ENCODE measurements at regions not wholly inside any gene's neighbourhood (a gene's known extent, or its start where the extent isn't known, plus 50 kb on each side); places are given as distances from the start of the nearest gene placed in this dataset.

DNA sequence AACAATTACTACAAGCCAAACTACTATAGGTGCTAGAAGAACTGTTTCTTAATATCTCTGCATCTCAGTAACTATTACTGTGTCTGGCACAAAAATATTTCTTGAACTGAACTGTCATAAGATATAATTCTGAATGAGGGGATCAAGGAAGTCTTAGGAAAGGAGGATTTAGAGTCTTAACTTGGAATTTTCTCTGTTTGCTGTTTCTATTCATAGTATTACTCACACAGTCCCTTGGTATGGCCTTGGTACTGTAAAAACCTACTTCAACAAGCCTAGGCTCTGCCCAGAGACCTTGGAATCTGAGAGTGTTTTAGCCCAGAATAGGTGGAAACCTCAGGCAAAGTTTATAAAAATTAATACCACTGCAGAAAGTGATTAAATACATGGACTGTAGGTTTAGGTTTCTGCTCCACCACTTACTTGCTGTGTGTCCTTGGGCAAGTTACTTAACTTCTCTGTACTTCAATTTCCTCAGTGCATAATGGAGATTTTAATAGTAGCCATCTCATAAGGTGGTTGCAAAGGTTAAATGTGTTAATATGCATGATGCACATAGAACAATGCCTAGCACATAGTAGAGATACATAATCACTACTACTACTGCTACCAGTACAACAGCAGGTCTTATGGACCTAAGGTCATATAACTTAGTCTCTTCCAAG, 87.4 kb upstream of the NFIA start:
- H3K27me3 Mint-ChIP-seq: peaks cover 0 to 6% of the 10 kb centered on the region in 2 donors
- no peak overlapping the region for H3K4me3 Mint-ChIP-seq
- no peaks in the 10 kb centered on the region for H3K9me3 Mint-ChIP-seq
- H3K27ac Mint-ChIP-seq: no peak overlapping the region
- H3K36me3 Mint-ChIP-seq: no peaks in the 10 kb centered on the region
- no peak for ATAC-seq (replicated peaks)
- no peaks in the 10 kb centered on the region for H3K4me1 Mint-ChIP-seq
- DNase-seq: no peak

DNA sequence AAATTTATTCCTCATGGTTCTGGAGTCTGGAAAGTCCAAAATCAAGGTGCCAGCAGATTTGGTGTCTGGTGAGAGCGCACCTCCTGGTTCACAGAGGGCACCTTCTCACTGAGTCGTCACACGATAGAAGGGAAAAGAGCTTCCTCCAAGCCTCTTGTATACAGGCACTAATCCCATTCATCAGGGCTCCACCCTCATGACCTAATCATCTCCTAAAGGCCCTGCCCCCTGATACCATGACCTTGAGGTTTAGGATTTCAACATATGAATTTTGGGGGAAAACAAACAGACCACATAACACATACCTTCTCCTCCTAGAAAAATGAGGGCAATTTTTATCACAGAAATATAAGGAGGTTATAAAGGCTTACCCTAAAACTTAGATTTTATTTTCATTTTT, 88.0 kb upstream of the NFIA start:
- DNase-seq: no peak
- Mint-ChIP-seq H3K36me3 (no peaks in the 10 kb centered on the region), H3K27ac (no peak overlapping the region), H3K4me1 (no peaks in the 10 kb centered on the region), H3K4me3 (no peak overlapping the region), H3K9me3 (no peaks in the 10 kb centered on the region), H3K27me3 (peaks cover 0 to 6% of the 10 kb centered on the region in 2 donors)
- no peak for ATAC-seq (replicated peaks)

DNA sequence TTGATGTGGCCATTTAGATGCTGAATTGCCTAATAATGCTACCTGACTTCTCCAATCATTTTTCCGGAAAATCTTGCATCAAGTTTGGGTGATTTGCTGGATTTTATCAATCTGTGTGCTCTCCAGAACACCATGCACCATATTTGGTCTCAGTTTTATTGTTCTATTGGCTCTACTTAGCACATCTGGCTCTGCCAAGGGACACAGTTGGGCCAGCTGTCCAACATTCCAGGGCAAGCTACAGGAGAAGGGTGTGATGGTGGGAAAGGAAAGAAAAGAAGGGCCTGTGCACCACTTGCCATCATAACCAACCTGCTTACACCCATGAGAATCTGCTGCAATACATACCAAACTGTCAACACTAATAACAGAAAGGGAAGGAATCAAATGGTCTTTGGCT, 90.2 kb upstream of the NFIA start:
- H3K4me1 Mint-ChIP-seq: no peaks in the 10 kb centered on the region

DNA sequence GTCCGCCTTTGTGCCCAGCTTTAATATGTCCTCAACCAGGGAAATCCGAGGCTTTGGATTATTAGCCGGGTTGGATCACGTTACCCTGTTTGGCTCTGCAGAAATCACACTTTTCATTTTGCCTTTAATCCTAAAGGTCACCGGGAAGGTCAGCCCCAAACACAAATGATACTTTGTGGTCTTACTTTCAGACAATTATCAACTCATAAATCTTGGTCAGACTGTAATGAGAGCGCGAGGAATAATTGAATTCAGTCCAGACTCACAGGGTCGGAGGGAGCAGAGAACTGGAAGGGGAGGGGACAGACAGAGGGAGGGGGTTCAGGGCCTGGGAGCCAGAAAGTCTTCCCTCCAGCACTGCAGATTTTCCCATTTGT, 91.7 kb upstream of the NFIA start:
- Mint-ChIP-seq H3K27me3 (peaks cover 0 to 6% of the 10 kb centered on the region in 2 donors), H3K36me3 (no peaks in the 10 kb centered on the region), H3K27ac (no peak overlapping the region), H3K4me1 (no peaks in the 10 kb centered on the region), H3K4me3 (no peak overlapping the region), H3K9me3 (no peaks in the 10 kb centered on the region)
- DNase-seq: no peak
- ATAC-seq (replicated peaks): no peak

More for the DNA sequence above, 90.2 kb upstream of the NFIA start:
- no peaks in the 10 kb centered on the region for H3K36me3 Mint-ChIP-seq
- no peaks in the 10 kb centered on the region for H3K9me3 Mint-ChIP-seq
- DNase-seq: no peak
- H3K27ac Mint-ChIP-seq: no peak overlapping the region
- ATAC-seq (replicated peaks): no peak
- H3K27me3 Mint-ChIP-seq: peaks cover 0 to 6% of the 10 kb centered on the region in 2 donors
- H3K4me3 Mint-ChIP-seq: no peak overlapping the region

DNA sequence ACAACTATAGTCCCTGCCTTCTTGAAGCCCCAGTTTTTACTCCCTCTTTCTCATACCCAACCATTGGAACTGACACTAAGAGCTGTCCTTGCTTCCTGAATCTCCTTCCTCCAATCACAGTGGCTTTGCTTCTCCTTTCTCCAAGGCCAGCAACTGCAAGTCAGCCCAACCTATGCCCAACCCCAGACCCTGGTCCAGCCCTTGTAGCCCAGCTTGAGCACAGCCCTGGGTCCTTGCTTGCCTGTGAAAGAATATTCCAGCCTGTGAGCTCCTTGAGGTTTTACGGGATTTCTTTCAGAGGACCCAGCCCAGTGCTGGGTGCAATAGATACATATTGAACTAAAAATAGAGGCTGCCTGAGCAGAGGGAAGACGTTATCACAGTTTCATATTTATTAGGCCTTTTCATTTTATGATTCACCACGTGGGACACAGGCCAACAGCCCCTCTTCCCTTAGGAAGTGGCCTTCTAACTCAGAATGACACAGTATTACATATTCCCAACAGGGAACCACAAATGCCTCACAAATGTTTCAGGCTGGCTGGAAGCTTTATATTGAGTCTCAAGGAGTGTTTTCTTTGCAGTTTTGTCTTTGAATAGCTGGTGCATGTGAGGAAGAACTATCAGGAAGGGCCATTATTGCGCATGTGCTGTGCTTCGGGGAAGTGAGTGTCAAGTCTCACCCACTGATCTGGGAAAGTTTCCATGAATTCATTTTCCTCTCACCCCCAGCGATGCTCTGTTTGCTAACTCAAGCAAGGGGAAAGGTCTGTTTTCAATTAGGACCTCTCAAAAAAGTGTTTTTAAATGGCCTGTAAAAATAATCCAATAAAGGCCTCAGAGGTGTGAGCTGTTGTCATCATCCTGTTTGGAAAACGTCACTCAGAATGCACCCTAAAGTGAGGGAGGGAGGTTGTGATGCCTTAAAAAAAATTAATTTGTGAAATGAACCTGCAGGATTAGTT, 92.3 kb upstream of the NFIA start:
- no peak for ATAC-seq (replicated peaks)
- Mint-ChIP-seq H3K27ac (no peak overlapping the region), H3K36me3 (no peaks in the 10 kb centered on the region), H3K27me3 (peaks cover 0 to 6% of the 10 kb centered on the region in 2 donors), H3K4me3 (no peak overlapping the region), H3K9me3 (no peaks in the 10 kb centered on the region), H3K4me1 (no peaks in the 10 kb centered on the region)
- no peak for DNase-seq

DNA sequence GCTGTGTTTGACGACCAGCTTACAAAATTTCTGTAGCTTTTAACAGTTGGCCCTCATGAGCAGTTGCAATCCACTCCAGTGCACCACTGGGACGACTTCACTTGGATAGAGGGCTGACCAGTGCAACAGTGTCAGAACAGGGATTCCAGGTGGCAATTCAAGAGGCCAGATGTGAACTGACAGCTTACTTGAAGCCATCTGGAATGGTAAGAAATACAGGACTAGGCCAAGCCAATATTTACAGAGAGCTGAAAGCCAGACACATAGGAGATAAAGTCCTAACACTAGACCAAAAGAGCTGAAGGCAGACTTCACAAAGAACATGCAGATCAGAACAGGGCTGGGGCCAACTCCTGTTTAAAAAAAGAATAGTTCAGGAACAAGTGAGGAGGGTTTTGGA, 93.5 kb upstream of the NFIA start:
- Mint-ChIP-seq H3K4me1 (no peaks in the 10 kb centered on the region), H3K27ac (no peak overlapping the region), H3K36me3 (no peaks in the 10 kb centered on the region), H3K4me3 (no peak overlapping the region), H3K9me3 (no peaks in the 10 kb centered on the region), H3K27me3 (peaks cover 0 to 6% of the 10 kb centered on the region in 2 donors)
- DNase-seq: no peak
- ATAC-seq (replicated peaks): no peak

DNA sequence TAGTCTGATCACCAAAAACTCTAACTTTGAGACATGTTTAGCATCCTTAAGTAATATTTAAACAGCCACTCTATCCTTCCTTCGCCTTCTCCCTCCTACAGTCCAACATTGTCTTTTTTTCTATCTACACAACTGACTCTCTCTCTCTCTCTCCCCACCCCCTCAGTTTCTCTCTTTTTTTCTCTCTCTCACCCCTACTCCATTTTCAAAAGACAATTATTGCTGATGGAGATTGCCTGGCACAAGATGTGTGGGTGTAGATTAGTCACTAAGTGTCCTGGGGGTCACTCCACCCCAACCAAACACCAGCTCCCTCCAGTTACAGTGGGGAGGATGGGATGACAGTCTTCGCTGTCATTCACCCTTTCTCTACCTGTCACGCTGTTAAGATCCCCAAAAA, 94.5 kb upstream of the NFIA start:
- Mint-ChIP-seq H3K9me3 (no peaks in the 10 kb centered on the region), H3K36me3 (no peaks in the 10 kb centered on the region), H3K4me1 (no peaks in the 10 kb centered on the region), H3K4me3 (no peak overlapping the region), H3K27ac (no peak overlapping the region), H3K27me3 (no peaks in the 10 kb centered on the region)
- DNase-seq: no peak
- no peak for ATAC-seq (replicated peaks)

DNA sequence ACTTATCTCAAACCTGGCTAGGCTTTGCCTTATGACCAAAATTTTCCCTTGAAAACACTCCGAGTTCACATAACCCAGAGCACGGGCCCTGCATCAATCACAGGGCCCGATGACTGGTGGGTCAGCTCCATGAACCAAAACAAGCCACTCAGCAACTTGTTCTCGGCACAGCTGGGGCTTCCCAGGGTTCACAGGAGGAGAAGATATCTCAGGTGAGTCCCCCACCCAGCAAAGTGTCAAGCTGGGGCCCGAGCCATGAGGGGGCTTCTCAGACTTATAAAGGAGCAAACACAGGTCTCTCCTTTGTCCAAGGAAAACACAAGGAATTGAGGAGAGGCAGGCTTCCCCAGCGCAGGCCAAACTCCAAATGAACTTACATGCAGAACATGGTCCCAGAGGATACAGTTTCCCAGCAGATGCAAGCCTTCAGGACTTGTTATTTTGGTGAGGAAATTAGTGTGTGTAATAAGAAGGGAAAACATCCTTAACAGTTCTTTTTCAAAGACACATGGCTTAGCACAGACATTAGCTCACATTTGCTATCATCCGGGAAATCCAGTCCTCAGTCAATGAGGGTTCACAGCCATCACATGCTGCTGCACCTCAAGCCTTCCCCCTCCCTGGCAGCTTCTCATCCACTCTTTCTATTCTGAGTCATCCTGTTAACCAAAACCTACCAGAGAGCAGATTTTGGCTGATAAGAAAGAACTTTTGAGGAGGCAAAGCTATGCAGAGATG, 98.1 kb upstream of the NFIA start:
- Mint-ChIP-seq H3K9me3 (no peaks in the 10 kb centered on the region), H3K36me3 (no peaks in the 10 kb centered on the region), H3K4me3 (no peak overlapping the region), H3K27me3 (no peaks in the 10 kb centered on the region), H3K4me1 (no peaks in the 10 kb centered on the region), H3K27ac (no peak overlapping the region)
- DNase-seq: no peak
- no peak for ATAC-seq (replicated peaks)

DNA sequence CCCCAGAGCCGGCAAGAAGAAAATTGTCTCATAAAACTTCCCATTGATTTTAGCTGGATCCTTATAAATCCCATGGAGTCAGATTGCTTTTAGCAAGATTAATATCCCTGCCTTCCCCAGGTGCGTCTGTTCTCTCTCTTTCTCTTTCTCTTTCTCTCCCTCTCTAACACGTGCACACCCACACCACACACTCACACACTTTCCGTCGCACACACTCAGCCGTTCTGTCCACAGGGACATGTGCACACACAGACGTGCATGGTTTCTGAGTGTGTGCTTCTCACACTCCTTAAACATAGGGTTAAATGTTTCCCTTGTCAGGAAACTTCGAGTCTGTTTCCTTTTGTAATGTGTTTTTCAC, 98.7 kb upstream of the NFIA start:
- H3K9me3 Mint-ChIP-seq: no peaks in the 10 kb centered on the region
- no peak overlapping the region for H3K4me3 Mint-ChIP-seq
- DNase-seq: no peak
- ATAC-seq (replicated peaks): no peak
- peaks cover 2 to 4% of the 10 kb centered on the region in 2 donors for H3K4me1 Mint-ChIP-seq
- H3K36me3 Mint-ChIP-seq: no peaks in the 10 kb centered on the region
- no peak overlapping the region for H3K27ac Mint-ChIP-seq
- no peaks in the 10 kb centered on the region for H3K27me3 Mint-ChIP-seq

DNA sequence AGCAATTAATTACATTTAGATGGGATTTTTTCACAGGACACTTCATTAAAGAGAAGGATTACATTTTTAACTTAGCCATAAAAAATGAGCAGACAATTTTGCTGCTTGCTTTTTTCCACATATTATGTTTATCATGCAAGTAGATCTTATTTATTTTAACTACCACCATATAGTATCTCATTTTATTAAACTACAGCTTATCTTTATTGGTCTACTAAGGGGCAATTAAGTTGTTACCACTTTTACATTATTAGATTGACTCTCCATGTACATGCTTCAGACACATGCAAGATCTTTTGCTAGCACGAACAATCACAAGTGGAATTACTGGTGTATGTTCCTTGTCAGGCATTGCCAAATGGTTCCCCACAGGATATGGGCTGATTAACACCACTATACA, 99.8 kb upstream of the NFIA start:
- no peaks in the 10 kb centered on the region for H3K9me3 Mint-ChIP-seq
- H3K36me3 Mint-ChIP-seq: no peaks in the 10 kb centered on the region
- no peaks in the 10 kb centered on the region for H3K27me3 Mint-ChIP-seq
- H3K4me1 Mint-ChIP-seq: peaks cover 2 to 10% of the 10 kb centered on the region in 2 donors
- H3K27ac Mint-ChIP-seq: no peak overlapping the region
- no peak for DNase-seq
- no peak for ATAC-seq (replicated peaks)
- H3K4me3 Mint-ChIP-seq: no peak overlapping the region

DNA sequence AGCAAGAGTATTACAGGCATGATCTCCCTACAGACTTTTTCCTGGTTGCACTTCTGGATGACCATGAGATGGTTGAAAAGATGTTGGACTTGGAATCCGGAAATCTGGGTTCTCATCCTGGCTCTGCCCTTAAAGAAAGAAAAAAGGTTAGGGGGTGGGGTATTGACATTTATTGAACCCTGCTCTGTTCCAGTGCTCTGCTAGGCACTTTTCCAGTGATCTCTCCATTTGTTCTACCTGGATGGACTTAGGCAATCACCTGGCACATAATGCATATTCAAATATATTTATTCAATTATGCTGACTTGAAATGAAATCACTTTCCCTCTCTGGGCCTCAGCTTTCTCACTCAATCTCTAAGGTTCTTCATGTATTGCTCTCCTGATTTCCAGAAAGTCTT, 101.0 kb upstream of the NFIA start:
- ATAC-seq (replicated peaks) (no peak), DNase-seq (no peak)
- Mint-ChIP-seq H3K27ac (no peak overlapping the region), H3K4me3 (no peak overlapping the region), H3K4me1 (peaks cover 2 to 10% of the 10 kb centered on the region in 2 donors), H3K27me3 (no peaks in the 10 kb centered on the region), H3K36me3 (no peaks in the 10 kb centered on the region), H3K9me3 (no peaks in the 10 kb centered on the region)

DNA sequence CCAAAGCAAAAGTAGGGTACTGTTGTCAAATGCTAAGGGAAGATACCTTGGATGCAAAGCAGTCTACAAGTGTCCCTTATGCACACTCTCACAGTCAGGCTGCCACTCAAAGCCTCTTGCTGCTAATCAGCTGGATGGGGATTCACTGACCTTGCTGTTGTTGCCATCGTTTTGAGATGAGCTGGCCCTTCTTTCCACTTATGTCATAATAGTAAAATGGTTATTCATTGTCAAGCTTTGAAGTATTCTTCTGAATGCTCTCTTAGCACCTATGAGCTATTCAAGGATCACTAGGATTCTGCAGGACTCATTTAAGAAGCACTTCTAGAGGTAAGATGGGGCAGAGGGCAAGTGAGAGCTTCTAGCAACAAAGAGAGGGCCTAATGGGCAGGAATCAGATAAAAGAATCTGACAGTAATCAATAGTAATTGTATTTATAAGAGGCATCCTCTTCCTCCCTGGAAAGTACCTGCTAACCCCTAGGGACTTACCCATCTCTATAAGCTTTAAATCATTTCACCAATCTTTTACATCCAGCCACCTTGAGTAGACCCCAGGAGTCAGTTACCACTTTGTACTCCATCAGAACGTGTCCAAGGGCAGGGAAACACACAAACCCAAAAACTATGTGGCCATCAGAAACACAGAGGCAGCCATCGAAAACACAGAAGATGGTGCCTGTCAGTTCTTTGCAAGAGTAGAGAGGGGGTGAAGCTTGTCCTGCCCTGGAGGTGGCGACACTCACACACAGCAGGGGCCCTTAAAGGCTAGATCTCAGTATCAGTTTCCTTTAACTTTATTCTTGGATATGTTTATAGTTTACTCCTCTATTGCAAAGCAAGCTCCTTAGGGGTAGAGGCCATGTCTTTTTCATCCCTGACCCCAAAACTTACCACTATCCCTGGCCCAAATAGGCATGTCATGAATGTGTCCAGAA, 103.7 kb upstream of the NFIA start:
- H3K9me3 Mint-ChIP-seq: no peaks in the 10 kb centered on the region
- H3K27ac Mint-ChIP-seq: no peak overlapping the region
- peak; percentile 1 for DNase-seq
- H3K27me3 Mint-ChIP-seq: no peaks in the 10 kb centered on the region
- ATAC-seq (replicated peaks): peak; percentile 75 to 88
- no peaks in the 10 kb centered on the region for H3K36me3 Mint-ChIP-seq
- H3K4me1 Mint-ChIP-seq: peaks cover 2 to 10% of the 10 kb centered on the region in 2 donors
- H3K4me3 Mint-ChIP-seq: no peak overlapping the region

DNA sequence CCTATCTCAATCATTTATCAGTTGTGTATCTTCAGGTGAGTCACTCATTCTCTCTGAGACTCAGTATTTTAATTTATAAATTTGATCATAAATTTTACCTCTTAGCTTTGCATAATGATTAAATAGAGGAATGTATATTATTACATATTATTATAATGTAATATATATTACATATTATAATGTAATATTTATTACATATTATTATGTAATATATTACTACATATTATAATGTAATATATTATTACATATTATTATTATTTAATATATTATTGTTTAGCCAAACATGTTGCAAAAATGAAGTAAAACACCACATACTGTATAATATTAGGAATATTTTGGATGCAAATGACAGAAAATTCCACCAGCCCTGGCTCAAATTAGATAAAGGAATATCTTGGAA, 104.7 kb upstream of the NFIA start:
- no peak overlapping the region for H3K27ac Mint-ChIP-seq
- no peaks in the 10 kb centered on the region for H3K36me3 Mint-ChIP-seq
- DNase-seq (no peak), ATAC-seq (replicated peaks) (no peak)
- no peaks in the 10 kb centered on the region for H3K9me3 Mint-ChIP-seq
- no peaks in the 10 kb centered on the region for H3K27me3 Mint-ChIP-seq
- peaks cover 2 to 10% of the 10 kb centered on the region in 2 donors for H3K4me1 Mint-ChIP-seq
- H3K4me3 Mint-ChIP-seq: no peak overlapping the region

Data from stimulated activated naive B cell treated with anti-CD40 and anti-IgM and Interleukin-4, amounts not matched to agents 10 μg/mL and 1 μg/mL and 100 μg/mL, for 72 hours (primary cell).